GM21737 (cell line): ENCODE measurements at regions not wholly inside any gene's neighbourhood (a gene's known extent, or its start where the extent isn't known, plus 50 kb on each side); places are given as distances from the start of the nearest gene placed in this dataset.
"Not testable (repeated sequence)": the region's sequence is repeated elsewhere in the genome, so short reads cannot be mapped to it uniquely, and the experiment has no call there.

Experiments
- ATAC-seq: cut with Tn5 transposase; IDR thresholded peaks from one replicate; pipeline ENCODE4 v1.9.1; 2021; ENCODE audit warnings: mild to moderate bottlenecking, moderate library complexity; ENCODE audit not compliant: unreplicated experiment

DNA sequence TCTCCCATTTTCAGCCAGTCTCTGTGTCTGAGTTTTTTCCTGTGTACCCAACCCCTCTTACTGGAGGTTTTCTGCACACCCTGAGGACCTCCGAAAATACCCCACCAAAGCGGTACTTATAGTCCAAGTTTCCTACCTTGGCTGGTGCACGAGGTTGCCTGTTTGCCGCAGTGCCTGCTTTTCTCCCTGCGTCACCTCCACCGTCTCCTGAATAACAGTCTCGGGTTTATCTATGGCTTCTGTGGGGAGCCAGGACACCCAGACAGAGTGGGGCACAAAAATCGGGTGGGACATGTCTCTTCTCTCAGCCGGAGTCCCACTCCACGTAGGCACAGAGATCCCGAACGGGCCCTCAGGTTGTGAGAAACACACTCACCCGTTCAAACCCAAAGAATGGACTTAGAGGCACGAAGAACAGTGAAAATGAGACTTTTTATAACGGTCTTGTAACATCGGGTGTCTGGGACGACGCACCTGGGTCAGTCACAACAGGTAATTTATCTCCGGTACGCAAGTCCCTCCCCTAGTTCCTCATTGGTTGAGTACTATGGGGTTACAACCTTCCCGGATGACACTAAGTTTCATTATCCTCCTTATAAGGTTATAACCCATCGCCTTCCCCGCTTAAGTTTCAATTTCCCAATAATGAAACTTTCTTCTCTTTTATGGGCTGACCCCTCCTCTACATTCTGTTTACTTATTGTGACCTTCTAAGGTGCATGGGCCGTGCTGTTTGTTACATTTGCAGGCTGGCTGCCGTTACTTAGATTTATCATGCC lies 970.2 kb upstream of the COX7C start:
- ATAC-seq, result no peak

DNA sequence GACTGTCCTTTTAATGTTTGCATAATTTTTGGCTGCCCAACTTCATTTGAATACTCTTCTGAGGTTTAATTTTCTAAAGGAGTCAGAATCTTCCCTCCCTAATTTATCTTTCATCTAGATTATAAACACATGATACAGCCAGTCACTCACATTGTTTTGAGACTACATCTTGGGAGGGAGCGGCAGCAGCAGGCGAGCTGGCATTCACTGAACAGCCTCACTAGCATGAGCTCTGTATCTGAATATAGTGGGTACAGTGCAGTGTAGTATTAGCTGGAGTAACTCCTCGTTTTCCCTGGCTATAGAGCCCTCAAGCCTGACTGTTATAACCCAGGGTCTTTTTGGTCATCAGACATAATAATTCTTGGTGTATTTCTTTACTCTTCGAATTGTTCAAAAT lies 969.2 kb upstream of the COX7C start:
- no peak for ATAC-seq

- ATAC-seq, result no peak
These were observed 966.0 kb upstream of the COX7C start for GRCh38 chr5:85651731-85652130.

DNA sequence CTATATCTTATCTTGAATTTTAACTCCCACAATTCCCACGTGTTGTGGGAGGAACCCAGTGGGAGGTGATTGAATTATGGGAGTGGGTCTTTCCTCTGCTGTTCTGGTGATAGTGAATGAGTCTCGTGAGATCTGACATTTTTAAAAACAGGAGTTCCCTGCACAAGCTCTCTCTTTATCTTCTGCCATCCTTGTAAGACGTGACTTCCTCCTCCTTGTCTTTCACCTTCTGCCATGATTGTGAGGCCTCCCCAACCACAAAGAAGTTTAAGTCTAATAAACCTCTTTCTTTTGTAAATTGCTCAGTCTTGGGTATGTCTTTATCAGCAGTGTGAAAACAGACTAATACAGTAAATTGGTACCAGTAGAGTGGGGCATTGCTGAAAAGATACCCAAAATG lies 963.6 kb upstream of the COX7C start:
- ATAC-seq, result not testable (repeated sequence)

GRCh38 chr5:85656050-85656449 lies 961.7 kb upstream of the COX7C start:
- ATAC-seq, result no peak

DNA sequence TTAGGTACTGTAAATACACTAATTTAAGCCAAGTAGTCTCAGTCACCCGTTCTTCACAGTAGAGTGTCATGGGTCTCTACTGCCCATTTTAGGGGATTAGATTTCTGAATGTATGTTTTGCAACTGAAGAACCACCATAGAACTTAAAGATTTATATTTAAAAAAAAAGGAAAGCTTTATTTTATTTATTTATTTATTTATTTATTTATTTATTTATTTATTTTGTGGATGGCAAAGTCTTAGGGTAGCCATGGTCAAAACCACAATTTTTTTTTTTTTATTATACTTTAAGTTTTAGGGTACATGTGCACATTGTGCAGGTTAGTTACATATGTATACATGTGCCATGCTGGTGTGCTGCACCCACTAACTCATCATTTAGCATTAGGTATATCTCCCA lies 960.4 kb upstream of the COX7C start:
- ATAC-seq, result not testable (repeated sequence)

DNA sequence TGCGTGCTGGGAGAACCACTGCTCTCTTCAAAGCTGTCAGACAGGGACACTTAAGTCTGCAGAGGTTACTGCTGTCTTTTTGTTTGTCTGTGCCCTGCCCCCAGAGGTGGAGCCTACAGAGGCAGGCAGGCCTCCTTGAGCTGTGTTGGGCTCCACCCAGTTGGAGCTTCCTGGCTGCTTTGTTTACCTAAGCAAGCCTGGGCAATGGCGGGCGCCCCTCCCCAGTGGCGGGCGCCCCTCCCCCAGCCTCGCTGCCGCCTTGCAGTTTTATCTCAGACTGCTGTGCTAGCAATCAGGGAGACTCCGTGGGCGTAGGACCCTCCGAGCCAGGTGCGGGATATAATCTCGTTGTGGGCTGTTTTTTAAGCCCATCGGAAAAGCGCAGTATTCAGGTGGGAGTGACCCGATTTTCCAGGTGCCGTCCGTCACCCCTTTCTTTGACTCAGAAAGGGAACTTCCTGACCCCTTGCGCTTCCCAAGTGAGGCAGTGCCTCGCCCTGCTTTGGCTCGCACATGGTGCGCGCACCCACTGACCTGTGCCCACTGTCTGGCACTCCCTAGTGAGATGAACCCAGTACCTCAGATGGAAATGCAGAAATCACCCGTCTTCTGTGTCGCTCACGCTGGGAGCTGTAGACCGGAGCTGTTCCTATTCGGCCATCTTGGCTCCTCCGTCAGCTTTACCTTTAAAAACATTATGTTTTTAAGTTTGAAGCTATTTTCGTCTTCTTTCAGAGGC lies 954.6 kb upstream of the COX7C start:
- ATAC-seq, result not testable (repeated sequence)

DNA sequence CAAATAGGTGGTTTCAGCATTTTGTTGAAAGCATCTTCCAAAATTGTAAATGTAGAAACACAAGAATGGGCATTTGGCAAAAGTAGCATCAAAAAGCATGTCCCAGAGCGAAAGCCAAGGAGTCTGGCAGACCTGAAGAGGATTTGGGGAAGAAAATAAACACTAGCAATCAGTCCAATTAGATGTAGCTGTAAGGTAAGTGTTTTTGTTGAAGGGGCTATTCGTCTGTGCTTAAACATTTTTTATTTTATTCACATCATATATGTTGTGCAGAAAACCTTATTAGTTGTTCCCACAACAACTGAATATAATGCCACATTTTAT lies 954.1 kb upstream of the COX7C start:
- ATAC-seq, result no peak

- ATAC-seq, result no peak
These were observed 947.3 kb upstream of the COX7C start for GRCh38 chr5:85670417-85670816.

GRCh38 chr5:85671223-85671970 lies 946.3 kb upstream of the COX7C start:
- no peak for ATAC-seq

- ATAC-seq, result no peak
These were observed 935.9 kb upstream of the COX7C start for GRCh38 chr5:85681871-85682270.

GRCh38 chr5:85684351-85684750 lies 933.4 kb upstream of the COX7C start:
- ATAC-seq, result no peak

DNA sequence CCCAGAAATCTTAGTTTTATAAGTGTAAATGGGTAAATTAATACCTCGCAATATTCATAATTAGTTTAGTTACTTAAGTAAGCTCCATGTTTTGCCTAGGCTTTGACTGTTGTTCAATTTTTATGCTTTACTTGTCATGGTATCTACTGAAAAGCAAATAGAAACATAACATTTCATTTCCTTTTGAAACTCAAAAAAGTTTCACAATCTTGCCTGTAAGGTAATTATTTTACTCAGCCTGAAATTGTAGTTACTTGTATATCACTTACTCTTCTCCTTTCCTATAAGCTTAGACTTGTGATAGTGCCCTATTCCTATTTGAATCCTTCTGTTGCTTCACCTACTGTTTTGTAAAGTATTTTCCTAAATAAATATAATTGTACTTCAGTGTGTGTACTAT lies 914.4 kb upstream of the COX7C start:
- ATAC-seq, result no peak

GRCh38 chr5:85709728-85710127 lies 908.0 kb upstream of the COX7C start:
- ATAC-seq, result no peak

DNA sequence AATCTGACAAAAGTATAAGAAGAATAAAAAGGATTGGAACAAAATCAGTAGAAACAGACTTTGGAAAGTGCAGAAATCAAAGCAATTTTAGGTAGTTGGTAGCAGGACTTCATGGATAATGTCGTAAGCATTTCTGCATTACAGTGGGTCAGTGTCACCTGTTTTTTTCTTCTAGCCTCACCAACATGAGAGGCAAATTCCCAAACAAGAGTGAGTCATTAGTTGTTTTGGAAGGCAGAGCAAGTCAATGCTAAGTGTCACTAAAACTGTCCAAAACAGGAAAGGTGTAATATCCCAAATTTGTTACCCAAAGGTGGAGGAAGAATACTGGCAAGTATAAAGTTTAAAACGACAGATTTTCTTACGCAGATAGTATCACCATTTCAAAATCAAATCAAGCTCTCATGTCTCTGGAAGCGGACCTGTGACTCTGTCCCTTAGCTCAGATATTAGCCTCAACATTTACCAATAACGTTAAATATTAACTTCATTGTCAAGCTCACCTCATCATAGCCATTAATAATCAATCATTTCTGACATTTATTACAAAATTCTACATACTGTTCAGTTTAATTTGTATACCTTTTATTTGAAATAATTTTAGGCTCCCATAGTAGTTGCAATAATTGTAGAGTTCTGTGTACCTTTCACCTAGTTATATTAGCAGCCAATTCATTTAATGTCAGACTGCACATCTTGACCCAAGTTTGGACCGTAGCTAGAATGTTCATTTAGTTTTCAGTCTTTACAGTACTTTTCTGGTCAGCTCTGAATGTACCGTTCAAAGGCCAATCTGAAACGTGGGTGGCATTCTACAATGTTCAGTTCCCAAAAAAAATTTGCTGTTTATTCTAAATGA lies 901.2 kb upstream of the COX7C start:
- no peak for ATAC-seq

DNA sequence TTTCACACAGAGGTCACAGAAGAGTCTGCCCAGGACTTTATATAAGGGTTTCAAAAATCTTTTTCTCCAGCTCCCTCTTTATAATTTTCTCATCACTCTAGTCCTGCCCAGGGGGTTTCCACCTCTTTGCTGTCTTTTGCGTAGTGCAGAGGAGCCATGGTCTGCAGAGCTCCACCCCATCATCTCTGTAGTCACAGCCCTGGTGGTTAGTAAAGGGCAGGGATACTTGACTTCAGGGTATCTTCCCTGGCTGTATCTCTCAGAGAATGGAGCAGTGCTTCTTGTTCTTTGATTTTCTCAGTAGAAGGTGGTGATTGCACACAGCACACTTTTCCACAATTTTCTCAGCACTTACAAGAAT lies 900.6 kb upstream of the COX7C start:
- ATAC-seq, result no peak

GRCh38 chr5:85732185-85732584 lies 885.6 kb upstream of the COX7C start:
- ATAC-seq, result no peak

DNA sequence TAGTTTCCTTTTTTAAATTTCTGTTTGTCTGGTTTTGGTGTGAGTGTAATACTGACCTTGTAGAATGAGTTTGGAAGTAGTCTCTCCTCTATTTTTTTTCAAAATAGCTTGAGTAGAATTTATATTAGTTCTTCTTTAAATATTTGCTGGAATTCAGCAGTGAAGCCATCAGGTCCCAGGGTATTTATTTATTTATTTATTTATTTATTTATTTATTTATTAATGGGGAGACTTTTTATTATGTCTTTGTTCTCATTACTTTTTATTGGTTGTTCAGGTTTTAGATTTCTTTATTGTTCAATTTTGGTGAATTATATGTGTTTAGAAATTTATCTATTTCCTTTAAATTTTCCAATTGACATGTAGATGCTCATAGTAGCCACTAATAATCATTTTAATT lies 875.8 kb upstream of the COX7C start:
- no peak for ATAC-seq

GRCh38 chr5:85760519-85760918 lies 857.2 kb upstream of the COX7C start:
- no peak for ATAC-seq

- ATAC-seq, result no peak
These were observed 848.4 kb upstream of the COX7C start for GRCh38 chr5:85769347-85769746.

GRCh38 chr5:85784746-85785145 lies 833.0 kb upstream of the COX7C start:
- no peak for ATAC-seq
